Bronchial epithelial cell (primary cell): ENCODE measurements at regions not wholly inside any gene's neighbourhood (a gene's known extent, or its start where the extent isn't known, plus 50 kb on each side); places are given as distances from the start of the nearest gene placed in this dataset.

Source experiments
- DNase-seq: peaks from one replicate; pipeline ENCODE4 v3.0.0-alpha.2; 2010; ENCODE audit warnings: low read depth
- FAIRE-seq: peaks from 2 replicates; lab custom pipeline; 2011; peaks lifted over from hg19 to GRCh38; lab: Jason Lieb, UNC
- H3K27me3 ChIP-seq: 2 replicates; pipeline ENCODE4 v1.5.1; 2011; ENCODE audit warnings: low read length; ENCODE audit not compliant: control insufficient read depth, insufficient read depth
- H3K36me3 ChIP-seq: 2 replicates; pipeline ENCODE4 v1.5.1; 2011; ENCODE audit warnings: low read length; ENCODE audit not compliant: control insufficient read depth, insufficient read depth
- H3K4me3 ChIP-seq: 2 replicates; pipeline ENCODE4 v1.5.1; 2011; ENCODE audit warnings: mild to moderate bottlenecking, low read depth, low read length, control low read depth
- TF ChIP-seq, protein P1 (sequence below): IDR thresholded peaks from 2 replicates; pipeline ENCODE4 v1.5.1; 2011; ENCODE audit warnings: mild to moderate bottlenecking, moderate library complexity, low read length, control low read depth, inconsistent platforms; ENCODE audit not compliant: insufficient read depth, severe bottlenecking

DNA sequence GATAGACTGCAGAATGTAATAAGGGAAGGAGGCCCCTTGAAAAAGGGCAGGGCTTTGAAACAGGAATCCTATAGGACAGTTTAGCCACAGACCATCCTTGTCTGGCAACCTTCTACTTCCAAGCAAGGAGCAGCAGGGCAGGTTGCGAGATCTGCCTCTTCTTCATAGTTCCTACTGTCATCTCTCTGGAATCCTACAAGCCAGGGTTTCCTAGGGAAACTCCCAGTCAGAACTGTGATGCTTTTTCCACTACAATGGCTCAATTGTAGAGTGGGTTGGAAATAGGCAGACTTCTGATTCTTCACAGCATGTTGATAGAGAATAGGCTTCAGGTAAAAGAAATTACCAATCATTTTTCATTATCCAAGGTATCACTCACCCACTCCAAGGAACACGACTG lies 186.3 kb downstream of the DACT1 start:
- FAIRE-seq (no peak), DNase-seq (no peak)

GRCh38 chr14:58824796-58825195 lies 187.0 kb downstream of the DACT1 start:
- no peak for DNase-seq
- no peak for FAIRE-seq
- H3K36me3 ChIP-seq = no peaks in the 10 kb centered on the region
- no peaks in the 10 kb centered on the region for H3K27me3 ChIP-seq
- TF ChIP-seq, protein P1, sequence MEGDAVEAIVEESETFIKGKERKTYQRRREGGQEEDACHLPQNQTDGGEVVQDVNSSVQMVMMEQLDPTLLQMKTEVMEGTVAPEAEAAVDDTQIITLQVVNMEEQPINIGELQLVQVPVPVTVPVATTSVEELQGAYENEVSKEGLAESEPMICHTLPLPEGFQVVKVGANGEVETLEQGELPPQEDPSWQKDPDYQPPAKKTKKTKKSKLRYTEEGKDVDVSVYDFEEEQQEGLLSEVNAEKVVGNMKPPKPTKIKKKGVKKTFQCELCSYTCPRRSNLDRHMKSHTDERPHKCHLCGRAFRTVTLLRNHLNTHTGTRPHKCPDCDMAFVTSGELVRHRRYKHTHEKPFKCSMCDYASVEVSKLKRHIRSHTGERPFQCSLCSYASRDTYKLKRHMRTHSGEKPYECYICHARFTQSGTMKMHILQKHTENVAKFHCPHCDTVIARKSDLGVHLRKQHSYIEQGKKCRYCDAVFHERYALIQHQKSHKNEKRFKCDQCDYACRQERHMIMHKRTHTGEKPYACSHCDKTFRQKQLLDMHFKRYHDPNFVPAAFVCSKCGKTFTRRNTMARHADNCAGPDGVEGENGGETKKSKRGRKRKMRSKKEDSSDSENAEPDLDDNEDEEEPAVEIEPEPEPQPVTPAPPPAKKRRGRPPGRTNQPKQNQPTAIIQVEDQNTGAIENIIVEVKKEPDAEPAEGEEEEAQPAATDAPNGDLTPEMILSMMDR = no peak
- no peak overlapping the region for H3K4me3 ChIP-seq

More for the DNA sequence above, 186.3 kb downstream of the DACT1 start:
- H3K36me3 ChIP-seq = no peaks in the 10 kb centered on the region
- H3K27me3 ChIP-seq = no peaks in the 10 kb centered on the region
- no peak overlapping the region for H3K4me3 ChIP-seq
- TF ChIP-seq, protein P1 = no peak

- Histone ChIP-seq H3K27me3 (no peaks in the 10 kb centered on the region), H3K4me3 (no peak overlapping the region), H3K36me3 (no peaks in the 10 kb centered on the region)
- no peak for FAIRE-seq
- TF ChIP-seq, protein P1 = no peak
- no peak for DNase-seq
These were observed 187.8 kb downstream of the DACT1 start for GRCh38 chr14:58825606-58826005.

- FAIRE-seq (no peak), DNase-seq (no peak)
- H3K36me3 ChIP-seq = no peaks in the 10 kb centered on the region
- TF ChIP-seq, protein P1 = no peak
- H3K27me3 ChIP-seq = no peaks in the 10 kb centered on the region
- no peak overlapping the region for H3K4me3 ChIP-seq
These were observed 189.3 kb downstream of the DACT1 start for GRCh38 chr14:58826845-58827686.

GRCh38 chr14:58828298-58828697 lies 190.5 kb downstream of the DACT1 start:
- H3K4me3 ChIP-seq = no peak overlapping the region
- no peaks in the 10 kb centered on the region for H3K36me3 ChIP-seq
- H3K27me3 ChIP-seq = no peaks in the 10 kb centered on the region
- FAIRE-seq = no peak
- no peak for DNase-seq
- TF ChIP-seq, protein P1 = no peak
